ENCODE measurements at regions not wholly inside any gene's neighbourhood (a gene's known extent, or its start where the extent isn't known, plus 50 kb on each side); places are given as distances from the start of the nearest gene placed in this dataset.
A peak's percentile ranks its signal among the peaks of the same experiment; 100 is the strongest.

DNA sequence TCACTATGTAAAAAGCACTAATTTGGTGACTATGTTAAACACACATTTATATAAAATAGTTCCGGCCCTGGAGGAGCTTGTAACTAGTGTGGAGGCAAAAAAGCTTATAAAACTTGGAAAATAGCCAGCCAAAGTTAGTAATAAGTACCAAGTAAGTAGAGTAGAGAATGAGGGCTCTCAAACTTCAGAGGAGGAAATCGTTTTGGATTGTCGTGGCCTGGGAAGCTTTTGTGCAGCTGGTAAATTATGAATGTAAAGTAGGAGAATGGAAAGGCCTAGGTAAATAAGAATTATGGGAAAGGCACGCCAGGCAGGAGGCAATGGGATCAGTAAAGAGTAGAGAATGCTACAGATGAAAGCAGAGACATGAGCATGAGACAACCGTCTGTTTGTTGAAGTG lies 832.7 kb upstream of the ZNF608 start:
- peaks cover 16% of the 10 kb centered on the region for H3K4me1 Mint-ChIP-seq (ENCODE audit: low read depth)

DNA sequence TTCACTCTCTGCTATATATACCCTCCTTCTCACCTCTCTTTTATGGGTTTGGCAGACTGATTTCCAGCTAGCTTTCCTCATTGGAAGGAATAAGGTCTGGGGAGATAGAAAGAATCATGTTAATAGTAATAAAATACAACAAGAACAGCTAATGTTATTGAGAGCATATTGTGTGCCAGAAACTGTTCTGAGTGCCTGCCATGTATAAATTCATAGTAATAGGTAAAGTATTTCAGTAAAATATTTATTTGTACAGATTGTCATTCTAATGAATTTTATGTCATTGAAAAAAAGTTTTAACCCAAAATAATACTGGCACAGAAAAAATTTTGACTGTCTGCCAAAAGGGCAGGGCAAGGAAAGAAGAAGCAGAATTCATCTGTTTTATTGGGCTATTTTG lies 834.9 kb upstream of the ZNF608 start:
- H3K9me3 Mint-ChIP-seq (ENCODE audit: low read depth), result no peaks in the 10 kb centered on the region
- no peaks in the 10 kb centered on the region for H3K36me3 Mint-ChIP-seq (ENCODE audit: insufficient read depth)
- no peak overlapping the region for H3K4me3 Mint-ChIP-seq (ENCODE audit: low read depth)
- no peaks in the 10 kb centered on the region for H3K27me3 Mint-ChIP-seq
- no peak for DNase-seq (ENCODE audit: low spot score, unreplicated experiment)
- peaks cover 4% of the 10 kb centered on the region for H3K4me1 Mint-ChIP-seq (ENCODE audit: low read depth)
- H3K27ac Mint-ChIP-seq, result no peak overlapping the region
- TF ChIP-seq, protein P1, sequence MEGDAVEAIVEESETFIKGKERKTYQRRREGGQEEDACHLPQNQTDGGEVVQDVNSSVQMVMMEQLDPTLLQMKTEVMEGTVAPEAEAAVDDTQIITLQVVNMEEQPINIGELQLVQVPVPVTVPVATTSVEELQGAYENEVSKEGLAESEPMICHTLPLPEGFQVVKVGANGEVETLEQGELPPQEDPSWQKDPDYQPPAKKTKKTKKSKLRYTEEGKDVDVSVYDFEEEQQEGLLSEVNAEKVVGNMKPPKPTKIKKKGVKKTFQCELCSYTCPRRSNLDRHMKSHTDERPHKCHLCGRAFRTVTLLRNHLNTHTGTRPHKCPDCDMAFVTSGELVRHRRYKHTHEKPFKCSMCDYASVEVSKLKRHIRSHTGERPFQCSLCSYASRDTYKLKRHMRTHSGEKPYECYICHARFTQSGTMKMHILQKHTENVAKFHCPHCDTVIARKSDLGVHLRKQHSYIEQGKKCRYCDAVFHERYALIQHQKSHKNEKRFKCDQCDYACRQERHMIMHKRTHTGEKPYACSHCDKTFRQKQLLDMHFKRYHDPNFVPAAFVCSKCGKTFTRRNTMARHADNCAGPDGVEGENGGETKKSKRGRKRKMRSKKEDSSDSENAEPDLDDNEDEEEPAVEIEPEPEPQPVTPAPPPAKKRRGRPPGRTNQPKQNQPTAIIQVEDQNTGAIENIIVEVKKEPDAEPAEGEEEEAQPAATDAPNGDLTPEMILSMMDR (IDR thresholded peaks at IDR 0.05; ENCODE audit: unreplicated experiment), result no peak

More for the DNA sequence above, 832.7 kb upstream of the ZNF608 start:
- H3K9me3 Mint-ChIP-seq (ENCODE audit: low read depth), result no peaks in the 10 kb centered on the region
- no peaks in the 10 kb centered on the region for H3K27me3 Mint-ChIP-seq
- no peak for DNase-seq (ENCODE audit: low spot score, unreplicated experiment)
- H3K27ac Mint-ChIP-seq, result peak overlapping the region; percentile 14
- TF ChIP-seq, protein P1 (IDR thresholded peaks at IDR 0.05; ENCODE audit: unreplicated experiment), result no peak
- no peak overlapping the region for H3K4me3 Mint-ChIP-seq (ENCODE audit: low read depth)
- no peaks in the 10 kb centered on the region for H3K36me3 Mint-ChIP-seq (ENCODE audit: insufficient read depth)

DNA sequence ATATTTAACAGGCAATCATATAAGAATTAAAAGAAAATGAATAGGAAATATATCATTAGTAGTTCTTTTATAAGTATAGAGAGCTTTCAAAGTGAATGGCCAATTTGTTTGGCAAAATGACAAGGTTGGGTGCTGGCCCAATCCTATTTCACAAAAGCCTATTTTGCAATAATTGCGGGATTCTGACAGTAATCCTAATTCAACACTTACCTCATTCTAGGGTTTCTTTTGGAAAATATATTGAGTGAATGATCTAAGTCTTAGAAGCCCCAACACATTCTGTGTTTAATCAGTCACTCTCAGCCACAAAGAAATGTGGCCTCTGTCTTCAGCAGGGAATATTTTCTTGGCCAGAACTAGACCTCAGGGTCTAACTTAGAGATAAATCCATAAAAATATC lies 835.9 kb upstream of the ZNF608 start:
- Mint-ChIP-seq H3K36me3 (ENCODE audit: insufficient read depth) (no peaks in the 10 kb centered on the region), H3K27ac (no peak overlapping the region), H3K4me1 (ENCODE audit: low read depth) (peaks cover 4% of the 10 kb centered on the region), H3K9me3 (ENCODE audit: low read depth) (no peaks in the 10 kb centered on the region), H3K4me3 (ENCODE audit: low read depth) (no peak overlapping the region), H3K27me3 (no peaks in the 10 kb centered on the region)
- no peak for DNase-seq (ENCODE audit: low spot score, unreplicated experiment)
- TF ChIP-seq, protein P1 (IDR thresholded peaks at IDR 0.05; ENCODE audit: unreplicated experiment), result no peak

DNA sequence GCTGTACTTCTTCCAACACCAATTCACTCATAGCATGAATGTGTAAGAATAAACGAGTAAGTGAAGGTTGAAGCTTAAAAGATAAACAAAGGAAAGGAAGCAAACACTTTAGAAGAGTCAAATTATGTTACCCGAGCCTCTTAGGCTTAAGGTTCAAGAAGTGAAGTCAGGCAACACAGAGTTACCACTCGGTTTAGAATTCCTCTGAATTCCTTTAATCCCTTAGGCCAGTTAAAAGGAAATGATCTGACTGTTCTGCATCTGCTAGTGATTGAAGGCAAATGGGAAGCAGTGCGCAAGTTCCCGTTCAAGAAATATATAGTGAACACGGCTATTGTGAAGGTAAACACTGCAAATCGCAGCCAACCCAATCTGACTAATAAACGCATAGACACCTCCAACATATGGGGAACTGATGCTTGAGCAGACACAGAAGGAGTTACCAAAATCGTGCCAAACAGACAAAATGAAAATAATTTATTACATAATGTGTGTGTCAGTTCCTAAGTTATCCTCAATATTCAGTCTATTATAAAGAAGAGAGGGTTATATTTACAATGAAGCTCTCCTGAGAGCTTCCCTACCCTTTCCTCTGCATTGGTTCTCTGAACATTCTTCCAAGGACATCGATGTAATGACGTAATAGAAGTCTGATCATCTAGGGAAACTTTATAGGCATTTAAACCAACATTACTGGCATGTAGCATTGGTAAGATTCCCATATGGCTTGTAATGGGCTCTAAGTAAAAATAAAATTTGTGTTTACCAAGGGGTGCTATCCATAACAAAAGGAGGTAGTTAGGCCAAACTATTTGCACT lies 837.1 kb upstream of the ZNF608 start:
- H3K4me1 Mint-ChIP-seq (ENCODE audit: low read depth), result peaks cover 4% of the 10 kb centered on the region
- H3K27ac Mint-ChIP-seq, result no peak overlapping the region
- H3K27me3 Mint-ChIP-seq, result no peaks in the 10 kb centered on the region
- DNase-seq (ENCODE audit: low spot score, unreplicated experiment), result no peak
- H3K9me3 Mint-ChIP-seq (ENCODE audit: low read depth), result no peaks in the 10 kb centered on the region
- no peaks in the 10 kb centered on the region for H3K36me3 Mint-ChIP-seq (ENCODE audit: insufficient read depth)
- TF ChIP-seq, protein P1 (IDR thresholded peaks at IDR 0.05; ENCODE audit: unreplicated experiment), result no peak
- H3K4me3 Mint-ChIP-seq (ENCODE audit: low read depth), result no peak overlapping the region

DNA sequence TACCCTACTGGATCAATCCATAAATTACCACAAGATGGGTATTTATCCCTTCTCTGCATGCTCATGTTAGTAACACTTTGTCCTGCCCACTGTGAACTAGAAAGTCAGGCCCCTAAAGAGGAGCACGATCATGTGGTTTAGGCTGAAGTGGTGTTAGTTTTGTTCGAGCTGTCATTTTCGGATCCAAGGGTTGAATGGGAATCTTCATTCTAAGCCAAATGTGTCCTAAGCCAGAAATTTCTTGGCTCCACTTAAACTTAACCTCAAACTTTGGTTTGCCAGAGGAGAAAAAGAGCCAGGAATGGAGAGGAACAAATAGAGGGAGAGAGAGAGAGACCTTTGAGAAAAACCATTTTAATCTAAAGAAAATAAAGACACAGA lies 837.7 kb upstream of the ZNF608 start:
- no peaks in the 10 kb centered on the region for H3K9me3 Mint-ChIP-seq (ENCODE audit: low read depth)
- no peak for DNase-seq (ENCODE audit: low spot score, unreplicated experiment)
- H3K27ac Mint-ChIP-seq, result no peak overlapping the region
- no peaks in the 10 kb centered on the region for H3K36me3 Mint-ChIP-seq (ENCODE audit: insufficient read depth)
- no peaks in the 10 kb centered on the region for H3K27me3 Mint-ChIP-seq
- TF ChIP-seq, protein P1 (IDR thresholded peaks at IDR 0.05; ENCODE audit: unreplicated experiment), result no peak
- no peak overlapping the region for H3K4me3 Mint-ChIP-seq (ENCODE audit: low read depth)
- H3K4me1 Mint-ChIP-seq (ENCODE audit: low read depth), result peaks cover 4% of the 10 kb centered on the region
